GM12873 (cell line): ENCODE measurements at regions not wholly inside any gene's neighbourhood (a gene's known extent, or its start where the extent isn't known, plus 50 kb on each side); places are given as distances from the start of the nearest gene placed in this dataset.

ENCODE experiments used
- CTCF ChIP-seq: IDR thresholded peaks from 2 replicates; pipeline ENCODE4 v1.5.1; 2012; ENCODE audit warnings: low read depth, mild to moderate bottlenecking, moderate library complexity, low read length, control low read depth; ENCODE audit not compliant: insufficient read depth; ENCODE audit errors: missing control alignments

DNA sequence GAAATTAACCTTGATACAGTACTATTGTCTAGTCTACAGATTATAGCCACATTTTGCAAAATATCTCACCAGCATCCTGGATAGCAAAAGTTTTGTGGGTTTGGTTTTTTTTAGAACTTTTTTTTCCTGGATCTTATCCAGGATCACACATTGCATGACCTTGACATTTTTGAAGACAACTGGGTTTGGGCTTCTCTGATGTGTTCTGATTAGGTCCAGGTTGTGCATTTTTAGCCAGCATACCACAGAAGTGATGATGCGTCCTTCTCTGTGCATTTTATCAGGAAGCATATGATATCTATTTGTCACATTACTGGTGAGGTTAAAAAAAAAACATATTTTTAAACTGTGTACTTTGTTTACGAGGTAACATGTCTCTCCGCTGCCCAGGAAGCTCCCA lies 221.0 kb upstream of the OSR1 start:
- no peak for TF ChIP-seq CTCF

DNA sequence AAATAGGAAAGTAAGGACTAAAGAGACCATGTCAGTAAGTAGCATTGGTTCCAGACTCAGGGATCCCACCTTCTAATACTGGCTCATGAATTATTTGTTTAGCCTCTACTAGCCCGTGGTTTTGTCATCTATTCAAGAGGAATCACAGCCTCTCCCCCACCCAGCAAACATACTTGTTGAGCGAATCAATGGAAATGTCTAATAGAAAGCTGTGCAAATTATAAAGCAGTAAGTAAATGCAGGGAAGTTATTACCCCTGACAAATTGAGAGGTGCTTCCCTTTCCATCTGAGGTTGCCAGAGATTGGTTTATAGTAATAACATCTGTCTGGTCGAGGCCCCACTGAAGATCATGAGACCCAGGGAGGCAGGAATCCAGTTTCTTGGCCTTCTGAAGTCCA lies 219.3 kb upstream of the OSR1 start:
- TF ChIP-seq CTCF = no peak

DNA sequence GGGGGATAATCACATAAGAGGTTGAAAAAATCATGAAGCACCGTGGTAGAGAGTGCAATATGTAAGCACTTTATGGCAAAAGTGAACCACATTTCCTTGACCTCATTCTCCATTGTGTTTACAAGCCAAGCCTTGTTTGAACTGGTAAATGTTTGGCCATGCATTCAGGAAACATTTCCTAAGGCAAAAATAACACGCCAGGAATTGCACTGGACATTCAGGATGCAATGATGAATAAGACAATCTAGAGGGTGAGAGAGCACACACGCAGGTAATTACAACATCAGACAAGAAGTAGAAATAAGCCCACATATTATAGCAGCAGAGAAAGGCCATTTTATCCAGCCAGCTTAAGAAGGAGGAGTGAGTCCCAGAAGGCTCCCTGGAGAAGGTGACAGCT lies 218.0 kb upstream of the OSR1 start:
- no peak for TF ChIP-seq CTCF

GRCh38 chr2:19575641-19576040 lies 217.2 kb upstream of the OSR1 start:
- TF ChIP-seq CTCF = no peak

DNA sequence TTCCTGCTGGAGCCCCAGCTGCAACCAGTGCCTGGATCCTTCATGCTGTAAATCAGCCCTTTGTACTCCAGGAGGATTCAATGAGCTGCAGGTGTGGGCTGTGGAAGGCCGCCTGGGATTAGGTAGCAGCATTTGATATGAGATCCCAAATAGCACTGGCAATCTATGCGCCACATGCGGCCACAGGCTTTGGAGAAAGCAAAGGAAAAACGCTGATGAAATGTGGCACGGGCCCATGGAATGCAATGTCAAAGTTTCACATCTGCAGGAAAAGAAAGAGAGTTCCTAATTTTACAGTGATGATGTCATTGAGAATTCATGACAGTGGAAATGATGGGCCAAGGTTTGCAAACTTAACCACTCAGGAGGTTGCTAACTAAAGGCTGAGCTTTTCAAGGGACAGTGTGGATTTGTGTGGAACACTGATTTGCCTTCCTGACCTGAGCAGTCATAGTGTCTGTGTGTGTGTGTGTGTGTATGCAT lies 216.4 kb upstream of the OSR1 start:
- no peak for TF ChIP-seq CTCF

- no peak for TF ChIP-seq CTCF
Observed at GRCh38 chr2:19573784-19574183, 215.4 kb upstream of the OSR1 start.

DNA sequence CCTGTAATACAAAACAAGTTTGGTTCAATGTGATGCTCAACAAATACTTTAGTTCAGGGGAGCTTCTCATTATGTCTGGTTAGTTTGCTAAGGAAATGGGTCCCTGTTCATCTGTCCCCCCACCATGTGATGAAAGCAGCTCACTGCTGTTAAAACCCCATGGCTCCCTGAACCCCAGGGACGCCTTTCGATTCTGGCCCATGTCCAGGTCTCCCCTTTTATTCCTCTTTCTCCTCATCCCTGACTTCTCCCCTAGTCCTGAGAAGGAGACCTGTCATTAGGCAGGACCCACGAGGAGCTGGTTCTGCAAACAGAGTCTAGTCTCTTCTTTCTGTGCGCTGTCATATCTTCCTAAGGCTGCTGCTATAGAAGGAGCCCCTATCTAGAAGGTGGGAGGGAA lies 213.3 kb upstream of the OSR1 start:
- no peak for TF ChIP-seq CTCF
